Ascending aorta (tissue), 2 donors: ENCODE measurements at regions not wholly inside any gene's neighbourhood (a gene's known extent, or its start where the extent isn't known, plus 50 kb on each side); places are given as distances from the start of the nearest gene placed in this dataset.

Source experiments
- DNase-seq, 2 donors: peaks; one replicate each; pipeline ENCODE4 v3.0.0-alpha.2; 2019; ENCODE audit warnings: low spot score in 2 of 2
- H3K27ac ChIP-seq, 2 donors: fragments of 200-600 bp; sonication (generic); one replicate each; pipeline ENCODE4 v1.5.1; 2016 to 2017; ENCODE audit warnings: mild to moderate bottlenecking in 1 of 2
- H3K27me3 ChIP-seq: fragments of 200-600 bp; sonication (generic); one replicate; pipeline ENCODE4 v1.5.1; 2017
- H3K36me3 ChIP-seq, 2 donors: fragments of 200-600 bp; sonication (generic); one replicate each; pipeline ENCODE4 v1.5.1; 2016
- H3K4me1 ChIP-seq, 2 donors: fragments of 200-600 bp; sonication (generic); one replicate each; pipeline ENCODE4 v1.5.1; 2016 to 2017; ENCODE audit warnings: mild to moderate bottlenecking in 1 of 2
- H3K4me3 ChIP-seq, 2 donors: fragments of 200-600 bp; sonication (generic); one replicate each; pipeline ENCODE4 v1.5.1; 2016 to 2017; ENCODE audit warnings: mild to moderate bottlenecking in 1 of 2
- H3K9me3 ChIP-seq, 2 donors: fragments of 200-600 bp; sonication (generic); one replicate each; pipeline ENCODE4 v1.5.1; 2016
- CTCF ChIP-seq, 3 experiments: fragments of 200-600 bp in 2 of 3; fragments of 450-650 bp in 1 of 3; sonication (generic) in 2 of 3; IDR thresholded peaks; one replicate each; pipeline ENCODE4 v1.5.1; 2016 to 2019; ENCODE audit warnings: antibody characterized with exemption in 3 of 3, mild to moderate bottlenecking in 1 of 3, moderate library complexity in 1 of 3
- intact Hi-C: fragments of 100-400 bp; cut with DNase I; formaldehyde crosslinking; loops from one replicate; pipeline ENCODE4 v1.15.1; 2023

GRCh38 chr3:46090161-46090591 lies 62.9 kb upstream of the XCR1 start:
- Histone ChIP-seq H3K4me1 (no peaks in the 10 kb centered on the region), H3K9me3 (no peaks in the 10 kb centered on the region), H3K36me3 (no peaks in the 10 kb centered on the region), H3K27ac (peak overlapping the region in 1 of 2 donors; percentile 23), H3K4me3 (no peak overlapping the region), H3K27me3 (no peaks in the 10 kb centered on the region)
- TF ChIP-seq CTCF (IDR thresholded peaks at IDR 0.05), result no peak
- intact Hi-C loops, result no loop called here
- DNase-seq, result no peak

- DNase-seq, result peak; percentile 74 to 87
- TF ChIP-seq CTCF (IDR thresholded peaks at IDR 0.05), result no peak
- intact Hi-C loops, result no loop called here
- Histone ChIP-seq H3K27me3 (no peaks in the 10 kb centered on the region), H3K4me3 (no peak overlapping the region), H3K27ac (peak overlapping the region in 1 of 2 donors; percentile 23), H3K36me3 (no peaks in the 10 kb centered on the region), H3K4me1 (no peaks in the 10 kb centered on the region), H3K9me3 (no peaks in the 10 kb centered on the region)
Measured at GRCh38 chr3:46089237-46090011, 62.1 kb upstream of the XCR1 start.

GRCh38 chr3:46087871-46088270 lies 60.6 kb upstream of the XCR1 start:
- Histone ChIP-seq H3K27ac (no peak overlapping the region), H3K27me3 (no peaks in the 10 kb centered on the region), H3K9me3 (no peaks in the 10 kb centered on the region), H3K4me3 (no peak overlapping the region), H3K36me3 (no peaks in the 10 kb centered on the region), H3K4me1 (no peaks in the 10 kb centered on the region)
- peak in 1 of 3 experiments; percentile 26 for TF ChIP-seq CTCF (IDR thresholded peaks at IDR 0.05)
- DNase-seq, result no peak
- intact Hi-C loops, result no loop called here

GRCh38 chr3:46086986-46087385 lies 59.7 kb upstream of the XCR1 start:
- Histone ChIP-seq H3K36me3 (no peaks in the 10 kb centered on the region), H3K4me3 (no peak overlapping the region), H3K27me3 (no peaks in the 10 kb centered on the region), H3K9me3 (no peaks in the 10 kb centered on the region), H3K4me1 (no peaks in the 10 kb centered on the region), H3K27ac (no peak overlapping the region)
- no peak for TF ChIP-seq CTCF (IDR thresholded peaks at IDR 0.05)
- DNase-seq, result no peak
- intact Hi-C loops, result no loop called here

- no peaks in the 10 kb centered on the region for H3K27me3 ChIP-seq
- H3K27ac ChIP-seq, result no peak overlapping the region
- no peak for TF ChIP-seq CTCF (IDR thresholded peaks at IDR 0.05)
- H3K36me3 ChIP-seq, result no peaks in the 10 kb centered on the region
- no peaks in the 10 kb centered on the region for H3K4me1 ChIP-seq
- no peaks in the 10 kb centered on the region for H3K9me3 ChIP-seq
- intact Hi-C loops, result no loop called here
- H3K4me3 ChIP-seq, result no peak overlapping the region
- DNase-seq, result no peak
Measured at GRCh38 chr3:46086083-46086437, 58.8 kb upstream of the XCR1 start.
